ENCODE measurements at regions not wholly inside any gene's neighbourhood (a gene's known extent, or its start where the extent isn't known, plus 50 kb on each side); places are given as distances from the start of the nearest gene placed in this dataset.

DNA sequence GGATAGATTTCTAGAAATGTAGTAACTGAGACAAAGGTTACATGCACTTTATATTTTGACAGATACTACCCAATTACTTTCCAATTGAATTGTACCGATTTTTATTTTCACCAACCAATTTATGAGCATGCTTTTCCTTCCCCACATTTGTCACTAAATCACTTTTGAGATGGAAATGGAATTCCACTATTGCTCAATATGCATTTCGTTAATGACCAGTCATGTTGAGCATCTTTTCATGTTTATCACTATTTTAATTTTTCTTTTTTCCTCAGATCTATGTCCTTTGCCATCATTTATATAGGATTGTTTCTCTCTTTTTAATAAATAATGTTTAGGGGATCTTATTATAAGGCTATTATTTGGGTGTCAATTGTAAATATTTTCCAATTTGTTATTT is 102.8 kb upstream of the SMIM36 start:
- H3K9me3 ChIP-seq, result no peaks in the 10 kb centered on the region
- no peaks in the 10 kb centered on the region for H3K4me1 ChIP-seq
- no peak for DNase-seq
- no peak overlapping the region for H3K27ac ChIP-seq
- intact Hi-C loops (cut with DNase I; ENCODE audit: low total_unique reads), result no loop called here
- H3K27me3 ChIP-seq (replicated peaks in 1 of 7), result peaks cover 0 to 18% (median 0%) of the 10 kb centered on the region in 7 donors
- H3K36me3 ChIP-seq, result no peaks in the 10 kb centered on the region
- no peak overlapping the region for H3K4me3 ChIP-seq
- TF ChIP-seq POLR2A (IDR thresholded peaks at IDR 0.05) (no peak), POLR2AphosphoS5 (IDR thresholded peaks at IDR 0.05) (no peak)
- TF ChIP-seq, protein P1, sequence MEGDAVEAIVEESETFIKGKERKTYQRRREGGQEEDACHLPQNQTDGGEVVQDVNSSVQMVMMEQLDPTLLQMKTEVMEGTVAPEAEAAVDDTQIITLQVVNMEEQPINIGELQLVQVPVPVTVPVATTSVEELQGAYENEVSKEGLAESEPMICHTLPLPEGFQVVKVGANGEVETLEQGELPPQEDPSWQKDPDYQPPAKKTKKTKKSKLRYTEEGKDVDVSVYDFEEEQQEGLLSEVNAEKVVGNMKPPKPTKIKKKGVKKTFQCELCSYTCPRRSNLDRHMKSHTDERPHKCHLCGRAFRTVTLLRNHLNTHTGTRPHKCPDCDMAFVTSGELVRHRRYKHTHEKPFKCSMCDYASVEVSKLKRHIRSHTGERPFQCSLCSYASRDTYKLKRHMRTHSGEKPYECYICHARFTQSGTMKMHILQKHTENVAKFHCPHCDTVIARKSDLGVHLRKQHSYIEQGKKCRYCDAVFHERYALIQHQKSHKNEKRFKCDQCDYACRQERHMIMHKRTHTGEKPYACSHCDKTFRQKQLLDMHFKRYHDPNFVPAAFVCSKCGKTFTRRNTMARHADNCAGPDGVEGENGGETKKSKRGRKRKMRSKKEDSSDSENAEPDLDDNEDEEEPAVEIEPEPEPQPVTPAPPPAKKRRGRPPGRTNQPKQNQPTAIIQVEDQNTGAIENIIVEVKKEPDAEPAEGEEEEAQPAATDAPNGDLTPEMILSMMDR (IDR thresholded peaks at IDR 0.05 in 8 of 11, conservative IDR thresholded peaks at IDR 0.05 in 3 of 11), result no peak
- 70 to 85% (median 78%) methylated on average over 2 of the region's 2 CpGs for WGBS, 5 donors

DNA sequence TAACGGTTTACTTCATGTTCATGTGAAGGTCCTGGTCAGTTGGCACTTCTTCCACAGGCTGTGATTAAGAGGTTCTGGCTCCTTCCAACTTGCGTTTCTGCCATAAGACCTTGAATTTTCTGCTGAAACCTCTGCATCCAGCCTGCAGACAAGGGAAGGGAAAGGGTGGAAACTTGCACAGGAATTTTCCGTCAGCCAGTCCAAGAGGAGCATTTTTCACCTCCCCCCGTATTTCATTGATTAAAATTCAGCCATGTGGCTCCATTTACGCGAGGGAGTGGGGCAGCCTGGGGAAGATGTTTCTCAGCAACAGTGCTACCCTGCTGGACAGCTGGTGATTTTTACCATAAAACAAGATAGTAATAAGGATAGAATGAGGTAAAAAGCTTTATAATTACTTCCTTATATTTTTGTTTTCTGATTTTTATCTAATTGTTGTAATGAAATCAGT is 101.5 kb upstream of the SMIM36 start:
- 58 to 81% (median 72%) methylated on average over 6 of the region's 6 CpGs for WGBS, 5 donors
- H3K27ac ChIP-seq, result no peak overlapping the region
- TF ChIP-seq POLR2AphosphoS5 (IDR thresholded peaks at IDR 0.05) (no peak), POLR2A (IDR thresholded peaks at IDR 0.05) (no peak)
- TF ChIP-seq, protein P1 (IDR thresholded peaks at IDR 0.05 in 8 of 11, conservative IDR thresholded peaks at IDR 0.05 in 3 of 11), result no peak
- H3K36me3 ChIP-seq, result no peaks in the 10 kb centered on the region
- DNase-seq, result peak; percentile 19
- peaks cover 0 to 5% (median 0%) of the 10 kb centered on the region in 7 donors for H3K27me3 ChIP-seq (replicated peaks in 1 of 7)
- no peaks in the 10 kb centered on the region for H3K9me3 ChIP-seq
- H3K4me1 ChIP-seq, result no peaks in the 10 kb centered on the region
- no peak overlapping the region for H3K4me3 ChIP-seq
- intact Hi-C loops (cut with DNase I; ENCODE audit: low total_unique reads), result no loop called here

DNA sequence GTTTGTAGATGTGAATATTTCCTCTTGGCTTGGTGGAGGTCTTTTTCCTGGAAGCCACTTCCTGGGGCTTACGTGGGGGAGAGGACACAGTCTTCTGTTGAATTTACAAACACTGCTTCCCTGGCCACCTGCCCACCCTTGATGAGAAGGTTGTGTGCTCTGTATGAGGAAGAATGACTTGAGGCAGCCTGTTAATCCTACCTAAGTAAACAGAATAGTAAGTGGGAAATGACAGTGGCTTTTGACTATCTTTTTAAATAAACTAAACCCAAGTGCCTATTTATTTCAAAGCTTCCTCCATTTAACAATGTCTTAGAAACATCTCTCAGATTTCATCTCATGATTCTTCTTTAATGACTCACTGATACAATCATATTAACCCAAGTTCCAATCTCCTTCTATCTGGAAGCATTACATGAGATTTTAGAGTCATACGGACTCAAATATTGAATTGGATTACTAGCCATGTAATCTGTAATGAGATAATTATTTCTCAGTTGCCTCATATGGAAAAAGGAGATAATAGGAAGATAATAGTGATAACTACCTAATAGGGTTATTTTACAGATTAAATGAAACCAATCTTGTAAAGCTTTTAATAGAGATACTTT is 96.6 kb upstream of the SMIM36 start:
- no peak for TF ChIP-seq POLR2A (IDR thresholded peaks at IDR 0.05)
- TF ChIP-seq, protein P1 (IDR thresholded peaks at IDR 0.05 in 8 of 11, conservative IDR thresholded peaks at IDR 0.05 in 3 of 11), result no peak
- TF ChIP-seq POLR2AphosphoS5 (IDR thresholded peaks at IDR 0.05), result no peak
- WGBS, 5 donors, result 48 to 56% (median 53%) methylated on average over 2 of the region's 2 CpGs
- H3K4me3 ChIP-seq, result no peak overlapping the region
- peak overlapping the region in 4 of 8 donors; percentile 3 to 45 (median 18) for H3K27ac ChIP-seq
- intact Hi-C loops (cut with DNase I; ENCODE audit: low total_unique reads), result no loop called here
- no peaks in the 10 kb centered on the region for H3K4me1 ChIP-seq
- no peaks in the 10 kb centered on the region for H3K36me3 ChIP-seq
- H3K9me3 ChIP-seq, result no peaks in the 10 kb centered on the region
- H3K27me3 ChIP-seq (replicated peaks in 1 of 7), result no peaks in the 10 kb centered on the region
- DNase-seq, result no peak

DNA sequence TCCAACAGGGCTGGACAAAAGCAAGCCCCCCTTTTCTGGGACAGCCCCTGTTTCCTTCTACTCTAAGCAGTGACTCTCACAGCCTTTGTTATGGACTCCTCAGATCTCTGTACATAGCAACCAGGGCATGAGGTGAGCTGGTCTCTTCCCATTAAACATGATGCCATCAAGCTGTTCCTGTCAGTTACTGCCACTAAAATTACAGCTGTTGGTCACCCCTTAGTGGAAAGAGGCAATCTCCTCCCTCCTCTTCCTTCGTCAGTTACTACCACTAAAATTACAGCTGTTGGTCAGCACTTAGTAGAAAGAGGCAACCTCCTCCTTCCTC is 95.2 kb upstream of the SMIM36 start:
- intact Hi-C loops (cut with DNase I; ENCODE audit: low total_unique reads), result no loop called here
- H3K9me3 ChIP-seq, result peaks cover 0 to 1% (median 0%) of the 10 kb centered on the region in 8 donors
- no peaks in the 10 kb centered on the region for H3K4me1 ChIP-seq
- peak in 1 of 3 donors; percentile 61 for TF ChIP-seq POLR2AphosphoS5 (IDR thresholded peaks at IDR 0.05)
- TF ChIP-seq, protein P1 (IDR thresholded peaks at IDR 0.05 in 8 of 11, conservative IDR thresholded peaks at IDR 0.05 in 3 of 11), result no peak
- H3K4me3 ChIP-seq, result no peak overlapping the region
- peak overlapping the region in 3 of 8 donors; percentile 13 to 56 (median 31) for H3K27ac ChIP-seq
- H3K27me3 ChIP-seq (replicated peaks in 1 of 7), result peaks cover 0 to 6% (median 0%) of the 10 kb centered on the region in 7 donors
- DNase-seq, result no peak
- no peaks in the 10 kb centered on the region for H3K36me3 ChIP-seq
- WGBS, 5 donors, result 59 to 86% (median 72%) methylated on average over 1 of the region's 1 CpG

Data from spleen (tissue), 11 donors.